H4 (cell line): ENCODE measurements at regions not wholly inside any gene's neighbourhood (a gene's known extent, or its start where the extent isn't known, plus 50 kb on each side); places are given as distances from the start of the nearest gene placed in this dataset.

Experiments
- DNase-seq: peaks from one replicate; pipeline ENCODE4 v3.0.0-alpha.2; 2015; ENCODE audit warnings: low spot score

- DNase-seq = no peak
These were observed 131.3 kb downstream of the INHBB start for GRCh38 chr2:120477198-120477597.

- DNase-seq = no peak
These were observed 132.0 kb downstream of the INHBB start for GRCh38 chr2:120477831-120478481.

GRCh38 chr2:120480346-120480902, 134.5 kb downstream of the INHBB start:
- DNase-seq = no peak

- DNase-seq = no peak
These were observed 135.0 kb downstream of the INHBB start for GRCh38 chr2:120480903-120481445.

- no peak for DNase-seq
These were observed 135.7 kb downstream of the INHBB start for GRCh38 chr2:120481446-120482194.

GRCh38 chr2:120482334-120482733, 136.4 kb downstream of the INHBB start:
- DNase-seq = no peak

GRCh38 chr2:120483355-120483754, 137.4 kb downstream of the INHBB start:
- DNase-seq = no peak

GRCh38 chr2:120485096-120485495, 139.2 kb downstream of the INHBB start:
- DNase-seq = no peak

- DNase-seq = no peak
These were observed 140.5 kb downstream of the INHBB start for GRCh38 chr2:120486441-120486840.

GRCh38 chr2:120486946-120487345, 141.0 kb downstream of the INHBB start:
- peak; percentile 55 for DNase-seq

- no peak for DNase-seq
These were observed 142.6 kb downstream of the INHBB start for GRCh38 chr2:120488531-120488930.

- DNase-seq = no peak
These were observed 143.1 kb downstream of the INHBB start for GRCh38 chr2:120489023-120489422.

GRCh38 chr2:120490091-120490798, 144.3 kb downstream of the INHBB start:
- DNase-seq = no peak

- no peak for DNase-seq
These were observed 145.2 kb downstream of the INHBB start for GRCh38 chr2:120491111-120491625.

- DNase-seq = no peak
These were observed 147.3 kb downstream of the INHBB start for GRCh38 chr2:120493231-120493630.

- DNase-seq = no peak
These were observed 148.5 kb downstream of the INHBB start for GRCh38 chr2:120494446-120494845.

- DNase-seq = no peak
These were observed 149.7 kb downstream of the INHBB start for GRCh38 chr2:120495586-120495985.

- no peak for DNase-seq
These were observed 150.3 kb downstream of the INHBB start for GRCh38 chr2:120496235-120496634.

- no peak for DNase-seq
These were observed 150.8 kb downstream of the INHBB start for GRCh38 chr2:120496759-120497158.

- DNase-seq = no peak
These were observed 151.5 kb downstream of the INHBB start for GRCh38 chr2:120497261-120497977.

GRCh38 chr2:120498121-120498520, 152.2 kb downstream of the INHBB start:
- no peak for DNase-seq
